Testis (tissue), 2 donors: ENCODE measurements at regions not wholly inside any gene's neighbourhood (a gene's known extent, or its start where the extent isn't known, plus 50 kb on each side); places are given as distances from the start of the nearest gene placed in this dataset.
A peak's percentile ranks its signal among the peaks of the same experiment; 100 is the strongest.

Source experiments
- DNase-seq: peaks from one replicate; pipeline ENCODE4 v3.0.0-alpha.2; 2019
- H3K27ac ChIP-seq, 2 donors: fragments of 200-600 bp; sonication (generic); one replicate each; pipeline ENCODE4 v1.5.1; 2019
- H3K27me3 ChIP-seq: fragments of 200-600 bp; sonication (generic); one replicate; pipeline ENCODE4 v1.5.1; 2019
- H3K36me3 ChIP-seq: fragments of 200-600 bp; sonication (generic); one replicate; pipeline ENCODE4 v1.5.1; 2017; ENCODE audit warnings: low read depth; ENCODE audit errors: missing control alignments
- H3K4me1 ChIP-seq: fragments of 200-600 bp; sonication (generic); one replicate; pipeline ENCODE4 v1.5.1; 2019
- H3K4me3 ChIP-seq, 2 donors: fragments of 200-600 bp; sonication (generic); one replicate each; pipeline ENCODE4 v1.5.1; 2017 to 2019
- H3K9me3 ChIP-seq: fragments of 200-600 bp; sonication (generic); one replicate; pipeline ENCODE4 v1.5.1; 2017
- POLR2A ChIP-seq: fragments of 450-650 bp; IDR thresholded peaks from one replicate; pipeline ENCODE4 v1.6.1; 2017; ENCODE audit warnings: antibody characterized with exemption, mild to moderate bottlenecking, moderate library complexity
- WGBS, 2 donors: methylation state at CpG; one replicate each; pipeline ENCODE4 v1.1.5; 2018; 5-methylcytosine and 5-hydroxymethylcytosine counted together
- intact Hi-C: fragments of 100-400 bp; cut with DNase I; formaldehyde crosslinking; loops from one replicate; pipeline ENCODE4 v1.15.1; 2023; ENCODE audit warnings: low total_unique reads
- TF ChIP-seq, protein P1 (sequence below), 3 experiments: fragments of 450-650 bp in 2 of 3; fragments of 200-600 bp in 1 of 3; sonication (generic) in 1 of 3; IDR thresholded peaks; one replicate each; pipeline ENCODE4 v1.5.1; 2016 to 2019; ENCODE audit warnings: antibody characterized with exemption in 3 of 3, mild to moderate bottlenecking in 2 of 3, moderate library complexity in 1 of 3

DNA sequence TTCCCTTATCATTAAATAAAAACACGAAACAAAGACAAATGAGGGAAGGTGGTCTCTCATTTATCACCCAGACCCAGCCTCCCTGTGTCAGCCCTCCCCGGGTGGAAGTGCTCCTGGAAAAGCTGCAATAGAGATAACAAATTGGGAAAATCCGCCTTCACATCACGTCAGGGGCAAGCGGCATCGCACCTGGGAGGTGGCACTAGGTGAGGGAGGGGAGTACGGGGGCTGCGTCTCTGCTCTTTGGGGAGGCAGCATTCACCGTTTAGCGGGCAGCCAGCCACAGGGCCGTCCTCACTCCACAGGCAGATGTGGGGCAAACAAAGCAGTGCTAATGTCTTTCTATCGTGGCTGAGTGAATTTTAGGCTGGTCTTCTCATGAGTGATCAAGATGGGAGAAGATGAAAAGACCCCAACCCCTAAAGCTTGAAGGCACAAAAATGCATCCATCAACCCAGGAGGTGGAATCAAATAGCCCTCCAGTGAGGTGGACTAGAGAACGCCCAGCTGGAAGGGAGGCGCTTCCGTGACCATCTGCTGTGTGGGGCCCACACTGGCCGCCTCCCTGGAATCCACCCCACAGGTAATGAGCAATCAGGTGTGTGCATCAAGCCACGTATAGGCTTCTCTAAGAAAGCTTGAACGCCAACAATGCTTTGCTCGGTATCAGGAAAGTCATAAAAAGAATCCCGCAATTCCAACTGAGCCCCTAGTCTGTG is 629.5 kb downstream of the BRD1 start:
- Histone ChIP-seq H3K36me3 (no peaks in the 10 kb centered on the region), H3K4me3 (no peak overlapping the region), H3K27me3 (no peaks in the 10 kb centered on the region), H3K4me1 (no peaks in the 10 kb centered on the region), H3K9me3 (no peaks in the 10 kb centered on the region), H3K27ac (no peak overlapping the region)
- no peak for DNase-seq
- TF ChIP-seq, protein P1, sequence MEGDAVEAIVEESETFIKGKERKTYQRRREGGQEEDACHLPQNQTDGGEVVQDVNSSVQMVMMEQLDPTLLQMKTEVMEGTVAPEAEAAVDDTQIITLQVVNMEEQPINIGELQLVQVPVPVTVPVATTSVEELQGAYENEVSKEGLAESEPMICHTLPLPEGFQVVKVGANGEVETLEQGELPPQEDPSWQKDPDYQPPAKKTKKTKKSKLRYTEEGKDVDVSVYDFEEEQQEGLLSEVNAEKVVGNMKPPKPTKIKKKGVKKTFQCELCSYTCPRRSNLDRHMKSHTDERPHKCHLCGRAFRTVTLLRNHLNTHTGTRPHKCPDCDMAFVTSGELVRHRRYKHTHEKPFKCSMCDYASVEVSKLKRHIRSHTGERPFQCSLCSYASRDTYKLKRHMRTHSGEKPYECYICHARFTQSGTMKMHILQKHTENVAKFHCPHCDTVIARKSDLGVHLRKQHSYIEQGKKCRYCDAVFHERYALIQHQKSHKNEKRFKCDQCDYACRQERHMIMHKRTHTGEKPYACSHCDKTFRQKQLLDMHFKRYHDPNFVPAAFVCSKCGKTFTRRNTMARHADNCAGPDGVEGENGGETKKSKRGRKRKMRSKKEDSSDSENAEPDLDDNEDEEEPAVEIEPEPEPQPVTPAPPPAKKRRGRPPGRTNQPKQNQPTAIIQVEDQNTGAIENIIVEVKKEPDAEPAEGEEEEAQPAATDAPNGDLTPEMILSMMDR (IDR thresholded peaks at IDR 0.05): no peak
- TF ChIP-seq POLR2A: no peak
- 34 to 46% methylated on average over 17 to 20 of the region's 20 CpGs for WGBS, 2 donors
- intact Hi-C loops: no loop called here

GRCh38 chr22:49197505-49197904 is 630.2 kb downstream of the BRD1 start:
- no peak for TF ChIP-seq POLR2A
- TF ChIP-seq, protein P1 (IDR thresholded peaks at IDR 0.05): no peak
- no peak overlapping the region for H3K4me3 ChIP-seq
- 17 to 23% methylated on average over 3 to 16 of the region's 16 CpGs for WGBS, 2 donors
- DNase-seq: peak; percentile 32
- no peak overlapping the region for H3K27ac ChIP-seq
- no peaks in the 10 kb centered on the region for H3K27me3 ChIP-seq
- intact Hi-C loops: no loop called here
- no peaks in the 10 kb centered on the region for H3K36me3 ChIP-seq
- no peaks in the 10 kb centered on the region for H3K9me3 ChIP-seq
- no peaks in the 10 kb centered on the region for H3K4me1 ChIP-seq

DNA sequence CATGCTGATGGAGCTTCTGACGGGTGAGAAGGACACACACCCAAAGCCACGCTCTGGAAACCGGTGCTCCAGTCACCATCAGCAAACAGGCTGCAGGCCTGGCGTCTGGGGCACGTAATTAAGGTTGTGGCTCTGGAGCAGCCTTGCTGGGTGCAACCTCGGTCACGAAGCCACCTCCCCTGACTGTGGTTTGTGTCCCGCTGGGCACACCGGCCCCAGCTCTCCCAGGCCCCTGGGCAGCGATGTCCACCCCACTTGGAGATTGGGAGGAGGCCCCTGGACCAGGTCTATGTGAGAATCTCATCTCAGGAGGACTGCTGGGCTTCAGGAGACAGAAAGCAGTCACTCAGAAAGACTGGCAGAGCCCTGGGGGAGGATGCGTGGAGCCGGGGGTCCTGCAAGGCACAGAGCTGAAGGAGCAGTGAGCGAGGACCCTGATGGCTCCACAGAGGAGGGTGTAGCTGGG is 631.6 kb downstream of the BRD1 start:
- DNase-seq: no peak
- Histone ChIP-seq H3K27me3 (no peaks in the 10 kb centered on the region), H3K27ac (no peak overlapping the region), H3K4me1 (no peaks in the 10 kb centered on the region), H3K9me3 (no peaks in the 10 kb centered on the region), H3K36me3 (no peaks in the 10 kb centered on the region), H3K4me3 (no peak overlapping the region)
- 90 to 96% methylated on average over 4 to 13 of the region's 13 CpGs for WGBS, 2 donors
- TF ChIP-seq POLR2A: no peak
- TF ChIP-seq, protein P1 (IDR thresholded peaks at IDR 0.05): no peak
- intact Hi-C loops: no loop called here

DNA sequence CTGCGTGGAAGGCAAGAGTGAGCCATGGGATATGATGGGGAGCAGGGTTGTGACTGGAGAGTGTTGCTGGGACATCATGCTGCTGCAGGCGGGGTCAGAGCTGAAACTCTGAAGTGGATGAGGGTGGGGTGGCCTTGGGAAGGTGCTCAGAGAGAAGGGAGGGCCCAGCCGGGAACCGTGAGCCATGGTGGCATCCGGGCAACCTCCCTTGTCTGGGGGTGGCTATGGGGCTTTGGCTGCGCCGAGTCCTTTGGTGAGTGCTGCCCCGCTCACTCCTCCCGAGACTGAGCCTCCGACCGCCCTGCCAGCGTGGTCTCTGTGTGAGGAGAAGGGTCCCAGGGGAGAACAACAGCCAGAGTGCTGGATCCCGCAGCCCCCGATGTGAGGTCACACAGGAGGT is 632.0 kb downstream of the BRD1 start:
- Histone ChIP-seq H3K9me3 (no peaks in the 10 kb centered on the region), H3K27ac (no peak overlapping the region), H3K4me1 (no peaks in the 10 kb centered on the region), H3K36me3 (no peaks in the 10 kb centered on the region), H3K27me3 (no peaks in the 10 kb centered on the region), H3K4me3 (no peak overlapping the region)
- 87% methylated on average over 11 to 14 of the region's 14 CpGs for whole genome bisulfite sequencing, 2 donors
- DNase-seq: no peak
- TF ChIP-seq POLR2A: no peak
- TF ChIP-seq, protein P1 (IDR thresholded peaks at IDR 0.05): no peak
- intact Hi-C loops: no loop called here

DNA sequence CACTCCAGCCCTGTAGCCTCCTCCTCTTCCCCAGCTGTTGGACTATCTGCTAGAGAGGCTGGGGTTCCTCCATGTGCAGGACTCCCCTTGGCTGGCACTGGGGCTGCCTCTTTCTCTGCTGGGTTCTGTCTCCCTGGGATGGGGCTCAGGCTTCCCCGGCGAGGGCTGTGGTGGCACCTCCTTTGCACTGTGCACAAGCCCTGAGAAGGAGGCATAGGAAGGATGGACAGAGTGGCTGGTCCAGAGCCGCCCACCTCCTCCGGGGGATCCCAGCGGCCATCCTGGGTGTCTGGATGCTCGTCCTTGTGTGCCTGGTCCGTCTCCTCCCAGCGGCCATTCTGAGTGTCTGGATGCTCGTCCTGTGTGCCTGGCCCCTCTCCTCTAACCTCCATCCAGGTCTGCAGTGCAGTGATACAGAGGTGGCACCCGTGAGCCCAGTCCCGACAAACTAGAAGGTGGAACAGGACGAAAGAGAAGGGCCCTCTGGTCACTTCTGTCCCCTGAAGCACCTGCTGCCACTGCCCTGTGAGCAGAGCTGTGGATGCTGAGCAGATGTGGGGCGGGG is 633.7 kb downstream of the BRD1 start:
- intact Hi-C loops: no loop called here
- Histone ChIP-seq H3K4me1 (no peaks in the 10 kb centered on the region), H3K27me3 (no peaks in the 10 kb centered on the region), H3K9me3 (no peaks in the 10 kb centered on the region), H3K4me3 (no peak overlapping the region), H3K36me3 (no peaks in the 10 kb centered on the region), H3K27ac (no peak overlapping the region)
- WGBS, 2 donors: 82 to 83% methylated on average over 5 to 13 of the region's 13 CpGs
- no peak for DNase-seq
- TF ChIP-seq, protein P1 (IDR thresholded peaks at IDR 0.05): no peak
- TF ChIP-seq POLR2A: no peak
